HG03139 (cell line): ENCODE measurements at regions not wholly inside any gene's neighbourhood (a gene's known extent, or its start where the extent isn't known, plus 50 kb on each side); places are given as distances from the start of the nearest gene placed in this dataset.
"Not testable (repeated sequence)": the region's sequence is repeated elsewhere in the genome, so short reads cannot be mapped to it uniquely, and the experiment has no call there.

Source experiments
- ATAC-seq: cut with Tn5 transposase; IDR thresholded peaks from one replicate; pipeline ENCODE4 v1.9.1; 2021; ENCODE audit not compliant: unreplicated experiment

- ATAC-seq: no peak
Observed at GRCh38 chr7:155377071-155377837, 79.6 kb downstream of the INSIG1 start.

DNA sequence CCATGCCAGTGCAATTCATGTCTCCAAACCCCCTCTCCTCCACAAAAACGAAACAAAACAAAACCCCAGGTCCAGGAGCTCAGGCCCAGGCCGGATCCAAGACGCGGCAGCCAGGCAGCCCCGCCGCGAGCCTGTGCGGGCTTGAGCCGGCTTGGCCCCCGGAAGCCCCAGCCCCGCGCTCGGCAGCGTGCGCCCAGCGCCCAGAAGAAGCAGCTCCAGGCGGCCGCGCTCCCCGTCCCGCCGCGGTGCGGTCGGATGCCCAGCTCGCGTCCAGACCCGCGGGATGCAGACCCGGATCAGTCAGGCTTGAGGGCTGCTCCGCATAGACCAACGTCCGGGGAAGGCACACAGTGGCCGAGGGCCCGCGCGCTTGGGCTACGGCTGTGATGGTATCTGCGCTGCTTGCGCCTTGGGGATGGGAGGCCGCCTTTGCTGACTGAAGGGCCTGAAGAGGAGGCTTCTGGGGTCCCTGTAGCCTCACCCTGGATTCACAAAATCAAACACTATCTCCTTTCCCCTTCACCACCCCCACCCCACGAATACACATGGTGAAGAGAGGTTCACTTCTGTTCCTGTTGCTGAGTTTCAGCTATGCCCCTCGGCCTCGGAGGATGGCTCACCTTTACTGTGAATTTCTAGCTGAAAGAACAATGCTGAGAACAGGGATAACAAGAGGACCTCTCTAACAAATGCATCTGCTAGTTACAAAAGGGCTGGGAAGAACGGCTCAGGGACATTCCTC, 79.9 kb upstream of the EN2 start:
- ATAC-seq: no peak

- no peak for ATAC-seq
Observed at GRCh38 chr7:155378580-155378934, 79.4 kb upstream of the EN2 start.

GRCh38 chr7:155378959-155379871, 78.7 kb upstream of the EN2 start:
- no peak for ATAC-seq

DNA sequence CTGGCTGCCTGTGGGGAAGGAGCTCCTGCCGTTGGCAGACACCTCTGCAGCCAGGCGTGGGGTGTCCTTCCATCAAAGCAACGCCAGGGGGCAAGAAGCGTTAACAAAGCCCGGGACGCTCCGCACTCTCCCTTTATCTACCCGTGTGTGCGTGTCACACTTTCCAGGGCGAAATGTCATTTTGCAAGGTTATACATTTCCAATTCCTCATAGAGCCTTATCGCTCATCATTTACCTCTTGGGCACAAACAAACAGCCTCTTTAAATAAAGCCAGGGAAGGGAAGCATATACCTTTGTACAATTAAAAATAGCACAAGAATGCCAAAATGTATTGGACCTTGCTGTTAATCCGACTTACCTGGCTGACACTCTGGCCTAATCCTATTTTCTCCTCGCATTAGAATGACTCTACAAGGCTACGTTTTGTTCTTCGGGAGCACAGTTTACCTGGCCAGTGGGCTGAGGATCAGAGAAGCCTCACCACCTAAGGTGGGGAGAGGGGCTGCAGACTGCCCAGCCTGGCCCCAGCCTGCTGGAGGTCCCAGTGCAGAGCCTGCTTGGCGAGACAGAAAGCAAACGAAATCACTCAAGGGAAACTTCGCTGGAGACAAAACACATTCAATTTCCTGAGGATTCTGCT, 77.6 kb upstream of the EN2 start:
- peak; percentile 83 for ATAC-seq

DNA sequence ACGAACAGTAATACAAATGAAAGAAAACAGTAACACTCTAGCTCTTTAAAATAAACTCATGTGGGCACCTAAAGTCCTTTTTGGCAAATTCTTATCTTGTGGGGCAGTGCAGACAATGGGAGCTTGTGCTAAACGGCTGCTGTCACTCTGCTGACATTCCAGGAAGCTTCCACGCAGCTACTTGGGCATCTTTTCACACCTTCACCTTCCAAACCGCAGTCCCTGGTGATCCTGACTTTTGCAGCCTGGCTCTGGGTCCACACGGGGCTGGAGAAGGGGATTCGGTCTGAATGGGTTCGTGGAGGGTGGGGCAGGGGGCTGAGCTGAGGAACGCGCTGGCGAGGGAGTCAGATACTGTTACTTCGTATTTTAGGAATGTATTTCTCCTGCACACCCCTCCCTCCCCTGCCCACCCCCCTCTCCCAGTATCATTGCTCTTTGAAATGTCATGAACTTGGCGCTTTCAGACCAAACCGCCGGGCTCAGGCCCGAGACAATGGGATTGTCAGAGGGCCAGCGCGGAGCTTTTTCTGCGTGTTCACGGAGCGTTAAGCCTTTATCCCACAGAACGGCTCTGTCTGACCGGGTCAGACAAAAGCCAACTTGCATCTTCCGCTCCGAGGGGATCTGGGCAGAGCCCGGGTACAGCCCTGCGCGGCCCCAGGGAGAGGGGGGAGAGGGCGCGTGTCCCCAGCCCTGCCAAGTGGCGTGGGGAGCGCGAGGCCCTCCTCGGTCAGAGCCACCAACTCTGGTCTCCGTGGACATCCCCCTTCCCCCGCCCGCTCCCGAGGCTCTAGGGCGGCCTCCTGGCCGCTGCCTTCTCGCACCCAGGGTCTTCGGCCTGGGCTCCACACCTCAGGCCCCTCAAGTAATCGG, 76.7 kb upstream of the EN2 start:
- no peak for ATAC-seq

- no peak for ATAC-seq
Observed at GRCh38 chr7:155381852-155382801, 75.8 kb upstream of the EN2 start.

GRCh38 chr7:155382802-155383171, 75.1 kb upstream of the EN2 start:
- no peak for ATAC-seq

- no peak for ATAC-seq
Observed at GRCh38 chr7:155383756-155384491, 74.0 kb upstream of the EN2 start.

GRCh38 chr7:155384751-155385150, 73.2 kb upstream of the EN2 start:
- no peak for ATAC-seq

GRCh38 chr7:155385182-155385581, 72.7 kb upstream of the EN2 start:
- not testable (repeated sequence) for ATAC-seq

DNA sequence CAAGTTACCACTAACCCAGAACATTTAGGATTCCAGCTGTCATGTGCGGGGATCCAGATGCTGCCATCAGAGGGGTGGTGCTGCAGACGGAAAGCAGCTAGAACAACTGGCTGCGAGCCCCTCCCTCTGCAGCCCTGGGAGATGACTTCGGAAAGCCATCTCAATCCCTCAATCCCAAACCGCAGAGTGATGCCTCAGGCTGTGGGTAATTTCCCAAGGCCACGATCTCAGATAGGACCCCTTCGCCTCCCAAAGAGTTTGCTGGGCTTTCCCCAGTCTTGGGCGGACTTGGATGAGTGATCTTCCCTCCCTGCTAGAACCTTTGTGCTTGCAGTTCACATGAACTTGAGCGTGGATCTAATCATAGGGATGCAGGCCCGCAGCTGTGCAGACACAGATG, 71.3 kb upstream of the EN2 start:
- ATAC-seq: no peak

DNA sequence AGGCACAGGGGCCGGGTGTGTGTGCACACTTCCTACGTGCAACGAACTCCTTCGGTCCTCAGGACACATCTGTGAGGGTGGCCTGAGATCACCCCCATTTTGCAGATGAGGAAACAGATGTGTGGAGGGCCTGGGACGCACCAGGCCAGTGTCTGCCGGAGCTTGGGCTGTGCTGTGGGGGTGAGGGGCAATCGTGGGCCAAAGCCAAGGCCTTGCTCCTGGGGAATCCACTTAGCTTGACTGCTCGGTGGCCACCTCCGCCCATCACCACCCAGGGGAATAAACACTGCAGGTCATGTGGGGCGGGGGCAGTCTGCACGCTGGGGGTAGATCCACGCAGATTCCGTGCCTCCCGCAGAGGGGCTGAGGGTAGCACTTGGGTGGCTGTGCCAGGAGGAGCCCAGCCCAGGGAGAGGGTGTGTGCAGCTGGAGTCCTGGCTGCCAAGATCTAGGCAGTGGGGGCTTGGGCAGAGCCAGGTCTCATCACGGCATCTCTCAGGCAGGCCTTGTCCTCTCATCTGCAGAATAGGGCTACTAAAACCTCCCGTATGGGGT, 70.8 kb upstream of the EN2 start:
- no peak for ATAC-seq

DNA sequence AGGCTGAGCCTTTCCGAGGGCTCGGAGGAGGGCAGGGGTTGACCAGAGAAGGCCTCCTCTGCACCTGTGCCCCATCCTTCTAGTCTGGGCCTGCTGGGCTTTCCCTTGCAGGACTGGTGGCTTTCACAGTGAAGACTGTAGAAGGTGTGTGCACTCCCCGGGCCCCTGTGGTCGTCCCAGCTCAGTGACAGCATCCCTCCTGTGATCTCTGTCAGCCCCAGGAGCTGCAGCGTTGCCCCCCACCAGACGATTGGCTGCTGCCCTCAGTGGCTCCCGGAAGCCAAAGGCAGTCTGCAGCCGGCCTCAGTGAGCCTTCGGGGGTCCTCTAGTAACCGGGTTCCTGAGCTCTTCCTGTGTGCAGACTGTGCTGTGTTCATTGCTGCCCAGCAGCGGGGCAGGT, 69.4 kb upstream of the EN2 start:
- no peak for ATAC-seq

DNA sequence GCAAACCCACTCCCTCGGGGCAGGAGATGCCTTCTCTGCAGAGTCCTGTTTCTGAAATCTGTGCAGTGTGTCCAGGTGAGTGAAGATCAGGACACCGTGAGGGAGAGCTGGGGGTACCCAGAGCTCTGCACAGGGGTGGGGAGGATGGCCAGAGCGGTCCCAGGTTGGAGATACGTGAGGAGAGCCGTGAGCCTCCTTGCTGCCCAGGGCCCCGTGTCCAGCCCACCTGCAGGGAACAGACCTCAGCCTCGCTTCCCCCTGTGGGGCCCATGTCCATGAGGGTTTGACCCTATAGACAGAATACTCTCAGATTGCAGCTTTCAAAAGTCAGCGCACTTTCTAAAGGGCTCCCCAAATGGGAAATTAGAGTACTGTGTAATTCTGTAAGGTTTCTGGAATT, 66.5 kb upstream of the EN2 start:
- ATAC-seq: no peak

- ATAC-seq: no peak
Observed at GRCh38 chr7:155392726-155393570, 65.0 kb upstream of the EN2 start.

GRCh38 chr7:155394413-155394812, 63.5 kb upstream of the EN2 start:
- no peak for ATAC-seq
